IMR-90 (cell line): ENCODE measurements at regions not wholly inside any gene's neighbourhood (a gene's known extent, or its start where the extent isn't known, plus 50 kb on each side); places are given as distances from the start of the nearest gene placed in this dataset.

ENCODE experiments used
- ATAC-seq: fragments of 200-7000 bp; cut with Tn5 transposase; 2 replicates; pipeline ENCODE4 v1.9.1; 2020; ENCODE audit warnings: low read depth, mild to moderate bottlenecking, moderate library complexity
- BruUV-seq: library from RNA; stranded (reverse); fragments of 400-500 nt; replicated peaks from 2 replicates; lab custom pipeline; 2021; lab: Mats Ljungman, UMichigan
- CTCF ChIA-PET: fragments of 300-600 bp; formaldehyde crosslinking; extraction: SDS; loops from one replicate; lab custom pipeline; 2021; ENCODE audit warnings: antibody characterized with exemption; lab: Yijun Ruan, JAX
- POLR2A ChIA-PET: fragments of 300-600 bp; sonication (Branson Sonifier 250); formaldehyde crosslinking; loops from one replicate; lab custom pipeline; 2022; ENCODE audit warnings: antibody characterized with exemption; ENCODE audit not compliant: unreplicated experiment; lab: Charles Lee
- DNase-seq: peaks from one replicate; pipeline ENCODE4 v3.0.0; 2013
- H2AFZ ChIP-seq: replicated peaks from 2 replicates; pipeline ENCODE3; 2013; ENCODE audit warnings: low read length, mild to moderate bottlenecking; ENCODE audit not compliant: poor library complexity
- H2AK5ac ChIP-seq: 2 replicates; pipeline ENCODE4 v1.6.1; 2013; ENCODE audit warnings: low read depth, low read length, inconsistent platforms
- H2AK9ac ChIP-seq: replicated peaks from 2 replicates; pipeline ENCODE3; 2013; ENCODE audit warnings: mild to moderate bottlenecking, low read depth, low read length, moderate library complexity; ENCODE audit not compliant: poor library complexity
- H2BK120ac ChIP-seq: 2 replicates; pipeline ENCODE4 v1.6.1; 2013; ENCODE audit warnings: low read depth, low read length, inconsistent platforms
- H2BK15ac ChIP-seq: 3 replicates; pipeline ENCODE4 v1.6.1; 2013; ENCODE audit warnings: low read depth, low read length, inconsistent platforms
- H2BK20ac ChIP-seq: 2 replicates; pipeline ENCODE4 v1.6.1; 2013; ENCODE audit warnings: low read depth, mild to moderate bottlenecking, inconsistent platforms, low read length, moderate library complexity
- H2BK5ac ChIP-seq: 2 replicates; pipeline ENCODE4 v1.6.1; 2013; ENCODE audit warnings: mild to moderate bottlenecking, low read depth, low read length, inconsistent platforms; ENCODE audit not compliant: poor library complexity, severe bottlenecking
- H3K14ac ChIP-seq: replicated peaks from 2 replicates; pipeline ENCODE4 v1.6.1; 2013; ENCODE audit warnings: low read depth, low read length, inconsistent platforms
- H3K18ac ChIP-seq: 2 replicates; pipeline ENCODE4 v1.6.1; 2013; ENCODE audit warnings: low read depth, low read length, control low read depth
- H3K23ac ChIP-seq: 2 replicates; pipeline ENCODE4 v1.6.1; 2013; ENCODE audit warnings: low read depth, low read length, inconsistent platforms
- H3K27ac ChIP-seq: 2 replicates; pipeline ENCODE4 v1.5.1; 2013; ENCODE audit warnings: mild to moderate bottlenecking, control low read depth, low read length; ENCODE audit not compliant: insufficient read depth
- H3K27me3 ChIP-seq: 2 replicates; pipeline ENCODE4 v1.6.1; 2013; ENCODE audit warnings: low read length; ENCODE audit not compliant: control insufficient read depth, insufficient read depth
- H3K36me3 ChIP-seq: 2 replicates; pipeline ENCODE4 v1.6.1; 2013; ENCODE audit warnings: low read length, mixed read lengths; ENCODE audit not compliant: control insufficient read depth, insufficient read depth
- H3K4ac ChIP-seq: 2 replicates; pipeline ENCODE4 v1.6.1; 2013; ENCODE audit warnings: low read depth, low read length, inconsistent platforms
- H3K4me1 ChIP-seq: 2 replicates; pipeline ENCODE4 v1.6.1; 2013; ENCODE audit warnings: low read length, mixed read lengths; ENCODE audit not compliant: control insufficient read depth, insufficient read depth
- H3K4me2 ChIP-seq: 2 replicates; pipeline ENCODE4 v1.6.1; 2013; ENCODE audit warnings: low read depth, mild to moderate bottlenecking, control low read depth, low read length, moderate library complexity
- H3K4me3 ChIP-seq: 2 replicates; pipeline ENCODE4 v1.5.1; 2013; ENCODE audit warnings: low read depth, mild to moderate bottlenecking, control low read depth, low read length, moderate library complexity; ENCODE audit not compliant: insufficient read depth
- H3K56ac ChIP-seq: 2 replicates; pipeline ENCODE4 v1.6.1; 2013; ENCODE audit warnings: low read length, inconsistent platforms; ENCODE audit not compliant: insufficient read depth; ENCODE audit errors: extremely low read depth
- H3K79me1 ChIP-seq, 2 experiments: 2 replicates each; pipeline ENCODE4 v1.6.1; 2013; ENCODE audit warnings: low read length in 2 of 2, inconsistent platforms in 1 of 2, low read depth in 1 of 2
- H3K9ac ChIP-seq: 2 replicates; pipeline ENCODE4 v1.6.1; 2013; ENCODE audit warnings: low read depth, low read length, control low read depth
- H3K9me1 ChIP-seq: 2 replicates; pipeline ENCODE4 v1.6.1; 2013; ENCODE audit warnings: low read length, inconsistent platforms; ENCODE audit not compliant: insufficient read depth
- H3K9me3 ChIP-seq: 2 replicates; pipeline ENCODE4 v1.6.1; 2013; ENCODE audit warnings: low read length; ENCODE audit not compliant: control insufficient read depth, insufficient read depth
- H4K20me1 ChIP-seq: 2 replicates; pipeline ENCODE4 v1.6.1; 2013; ENCODE audit warnings: low read length, inconsistent platforms; ENCODE audit not compliant: insufficient read depth
- H4K5ac ChIP-seq: 2 replicates; pipeline ENCODE4 v1.6.1; 2013; ENCODE audit warnings: mild to moderate bottlenecking, low read depth, low read length, control low read depth
- H4K8ac ChIP-seq, 2 experiments: 2 replicates each; pipeline ENCODE4 v1.6.1; 2013; ENCODE audit warnings: low read depth in 2 of 2, low read length in 2 of 2, control low read depth in 1 of 2, inconsistent platforms in 1 of 2
- H4K91ac ChIP-seq: 2 replicates; pipeline ENCODE4 v1.6.1; 2013; ENCODE audit warnings: low read depth, low read length, inconsistent platforms; ENCODE audit not compliant: insufficient read depth
- BHLHE40 ChIP-seq: fragments of 150-350 bp; IDR thresholded peaks from 2 replicates; pipeline ENCODE4 v1.6.1; 2016; ENCODE audit warnings: mild to moderate bottlenecking, low read depth, low read length
- CHD1 ChIP-seq: IDR thresholded peaks from 2 replicates; pipeline ENCODE4 v1.6.1; 2012; ENCODE audit warnings: low read depth, low read length, improper control_type of control experiment
- ELK1 ChIP-seq: fragments of 150-350 bp; IDR thresholded peaks from 2 replicates; pipeline ENCODE4 v1.6.1; 2016; ENCODE audit warnings: low read depth, mild to moderate bottlenecking, low read length, moderate library complexity, borderline replicate concordance
- FOS ChIP-seq: fragments of 150-350 bp; IDR thresholded peaks from 2 replicates; pipeline ENCODE4 v1.6.1; 2016; ENCODE audit warnings: low read depth, low read length
- MAFK ChIP-seq: IDR thresholded peaks from 2 replicates; pipeline ENCODE4 v1.6.1; 2012; ENCODE audit warnings: low read depth, low read length, improper control_type of control experiment
- MXI1 ChIP-seq: IDR thresholded peaks from 2 replicates; pipeline ENCODE4 v1.6.1; 2012; ENCODE audit warnings: low read depth, mild to moderate bottlenecking, low read length, moderate library complexity, borderline replicate concordance
- NFE2L2 ChIP-seq: fragments of 150-350 bp; IDR thresholded peaks from 2 replicates; pipeline ENCODE4 v1.6.1; 2016; ENCODE audit warnings: low read depth, mild to moderate bottlenecking, low read length
- POLR2A ChIP-seq: IDR thresholded peaks from 2 replicates; pipeline ENCODE4 v1.6.1; 2012; ENCODE audit warnings: mild to moderate bottlenecking, low read depth, low read length
- RCOR1 ChIP-seq: IDR thresholded peaks from 2 replicates; pipeline ENCODE4 v1.6.1; 2012; ENCODE audit warnings: mild to moderate bottlenecking, low read length, improper control_type of control experiment; ENCODE audit not compliant: insufficient replicate concordance
- SMC3 ChIP-seq: fragments of 150-350 bp; IDR thresholded peaks from 2 replicates; pipeline ENCODE4 v1.6.1; 2016; ENCODE audit warnings: low read depth, mild to moderate bottlenecking, antibody characterized with exemption, low read length, moderate library complexity
- WGBS, 2 experiments: methylation state at CpG; one replicate each; pipeline versions ENCODE4 v1.1.5 to v1.1.7; 2013; ENCODE audit warnings: missing lambda C conversion rate in 2 of 2; ENCODE audit not compliant: insufficient read length in 1 of 2; ENCODE audit errors: extremely low coverage in 2 of 2; 5-methylcytosine and 5-hydroxymethylcytosine counted together
- dilution Hi-C: fragments of 300-500 bp; cut with HindIII; formaldehyde crosslinking; loops from one replicate; pipeline ENCODE4 v1.14.3; 2018; ENCODE audit warnings: low sequenced_read_pairs; ENCODE audit not compliant: unreplicated experiment
- in situ Hi-C: fragments of 300-500 bp; cut with MboI; formaldehyde crosslinking; loops from 3 replicates; pipeline ENCODE4 v1.14.3; 2019; ENCODE audit warnings: low sequenced_read_pairs, inconsistent platforms, mixed read lengths
- intact Hi-C: fragments of 100-400 bp; cut with micrococcal nuclease; formaldehyde crosslinking; loops from 2 replicates; pipeline ENCODE4 v1.10.0; 2022
- TF ChIP-seq, protein P1 (sequence below): fragments of 150-350 bp; IDR thresholded peaks from 2 replicates; pipeline ENCODE4 v1.6.1; 2017; ENCODE audit warnings: mild to moderate bottlenecking, antibody characterized with exemption, low read length, low read depth

GRCh38 chr4:18914182-18914581 lies 892.6 kb upstream of the LCORL start:
- Histone ChIP-seq H3K9me3 (0 out of 2 replicates have a peak, but pooled peaks cover 2% of the 10 kb centered on the region), H4K8ac (no peak overlapping the region), H2AK9ac (no peak overlapping the region), H3K36me3 (no peaks in the 10 kb centered on the region), H2BK20ac (no peak overlapping the region), H3K79me1 (no peaks in the 10 kb centered on the region), H4K91ac (no peak overlapping the region), H3K4me2 (no peak overlapping the region), H3K9ac (no peak overlapping the region), H2BK120ac (no peak overlapping the region), H4K20me1 (no peaks in the 10 kb centered on the region), H3K56ac (no peak overlapping the region), H3K9me1 (no peaks in the 10 kb centered on the region), H3K14ac (no peak overlapping the region), H3K18ac (no peak overlapping the region), H3K23ac (no peak overlapping the region), H2BK15ac (no peak overlapping the region), H3K4me1 (no peaks in the 10 kb centered on the region), H2AK5ac (no peak overlapping the region), H2BK5ac (no peak overlapping the region), H2AFZ (no peak overlapping the region), H3K4me3 (no peak overlapping the region), H3K27ac (no peak overlapping the region), H3K27me3 (no peaks in the 10 kb centered on the region), H3K4ac (no peak overlapping the region), H4K5ac (no peak overlapping the region)
- TF ChIP-seq SMC3 (no peak), FOS (no peak), MXI1 (no peak), ELK1 (no peak), BHLHE40 (no peak), POLR2A (no peak), NFE2L2 (no peak), RCOR1 (no peak), CHD1 (no peak), MAFK (no peak)
- TF ChIP-seq, protein P1, sequence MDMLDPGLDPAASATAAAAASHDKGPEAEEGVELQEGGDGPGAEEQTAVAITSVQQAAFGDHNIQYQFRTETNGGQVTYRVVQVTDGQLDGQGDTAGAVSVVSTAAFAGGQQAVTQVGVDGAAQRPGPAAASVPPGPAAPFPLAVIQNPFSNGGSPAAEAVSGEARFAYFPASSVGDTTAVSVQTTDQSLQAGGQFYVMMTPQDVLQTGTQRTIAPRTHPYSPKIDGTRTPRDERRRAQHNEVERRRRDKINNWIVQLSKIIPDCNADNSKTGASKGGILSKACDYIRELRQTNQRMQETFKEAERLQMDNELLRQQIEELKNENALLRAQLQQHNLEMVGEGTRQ: no peak
- no CpG with 5 or more reads among the region's 1 CpG for WGBS, 2 experiments
- BruUV-seq: no TSS peak
- dilution Hi-C loops (no loop called here), intact Hi-C loops (no loop called here), in situ Hi-C loops (no loop called here)
- ATAC-seq (no peak), DNase-seq (no peak)
- ChIA-PET POLR2A (no interaction called here), CTCF (no interaction called here)
